GM12892 (cell line): ENCODE measurements at regions not wholly inside any gene's neighbourhood (a gene's known extent, or its start where the extent isn't known, plus 50 kb on each side); places are given as distances from the start of the nearest gene placed in this dataset.

Experiments
- POLR2A ChIP-seq: IDR thresholded peaks from 2 replicates; pipeline ENCODE4 v1.6.1; 2011; ENCODE audit warnings: low read depth, low read length, control low read depth
- POLR2AphosphoS5 ChIP-seq: IDR thresholded peaks from 2 replicates; pipeline ENCODE4 v1.6.1; 2011; ENCODE audit warnings: low read depth, low read length, control low read depth
- TAF1 ChIP-seq: IDR thresholded peaks from 2 replicates; pipeline ENCODE4 v1.6.1; 2011; ENCODE audit warnings: low read depth, mild to moderate bottlenecking, control low read depth, low read length, borderline replicate concordance

- TF ChIP-seq POLR2AphosphoS5, result no peak
- TF ChIP-seq TAF1, result no peak
- TF ChIP-seq POLR2A, result no peak
Measured at GRCh38 chr5:2459251-2459650, 292.2 kb downstream of the IRX2 start.
